ENCODE measurements at regions not wholly inside any gene's neighbourhood (a gene's known extent, or its start where the extent isn't known, plus 50 kb on each side); places are given as distances from the start of the nearest gene placed in this dataset.

- TF ChIP-seq CTCF (IDR thresholded peaks at IDR 0.05; ENCODE audit: low read length) (no peak), EZH2 (optimal IDR thresholded peaks at IDR 0.05; ENCODE audit: low read depth, low read length) (no peak)
Measured at GRCh38 chr2:20139407-20140172, 85.3 kb downstream of the SDC1 start.
